DOHH2 (cell line): ENCODE measurements at regions not wholly inside any gene's neighbourhood (a gene's known extent, or its start where the extent isn't known, plus 50 kb on each side); places are given as distances from the start of the nearest gene placed in this dataset.
"Not testable (repeated sequence)": the region's sequence is repeated elsewhere in the genome, so short reads cannot be mapped to it uniquely, and the experiment has no call there.

ENCODE experiments used
- H3F3A ChIP-seq: fragments of 200-600 bp; sonication (generic), shearing (Covaris generic); 2 replicates; pipeline ENCODE4 v1.6.0; 2016; ENCODE audit warnings: antibody characterized with exemption, mild to moderate bottlenecking; ENCODE audit not compliant: control insufficient read depth, insufficient read depth
- H3K27ac ChIP-seq: fragments of 200-600 bp; sonication (generic); 2 replicates; pipeline ENCODE4 v1.5.1; 2014; ENCODE audit warnings: low read depth, mild to moderate bottlenecking, low read length, moderate library complexity
- H3K27me3 ChIP-seq: fragments of 200-600 bp; sonication (generic); 2 replicates; pipeline ENCODE4 v1.6.1; 2014; ENCODE audit warnings: mild to moderate bottlenecking, low read length, mixed read lengths; ENCODE audit not compliant: control insufficient read depth
- H3K36me3 ChIP-seq: fragments of 200-600 bp; sonication (generic); 2 replicates; pipeline ENCODE4 v1.6.1; 2014; ENCODE audit warnings: mild to moderate bottlenecking, low read length, moderate library complexity, mixed read lengths; ENCODE audit not compliant: control insufficient read depth
- H3K4me1 ChIP-seq: fragments of 200-600 bp; sonication (generic); 2 replicates; pipeline ENCODE4 v1.6.1; 2014; ENCODE audit warnings: mild to moderate bottlenecking, low read length, mixed read lengths; ENCODE audit not compliant: control insufficient read depth
- H3K4me2 ChIP-seq: fragments of 200-600 bp; sonication (generic); 2 replicates; pipeline ENCODE4 v1.6.0; 2014; ENCODE audit warnings: mild to moderate bottlenecking, low read length, moderate library complexity
- H3K4me3 ChIP-seq: fragments of 200-600 bp; sonication (generic); 2 replicates; pipeline ENCODE4 v1.5.1; 2014; ENCODE audit warnings: mild to moderate bottlenecking, low read length, mixed read lengths
- H3K79me2 ChIP-seq: fragments of 200-600 bp; sonication (generic); 2 replicates; pipeline ENCODE4 v1.6.1; 2014; ENCODE audit warnings: mild to moderate bottlenecking, low read length, mixed read lengths; ENCODE audit not compliant: control insufficient read depth
- H3K9me2 ChIP-seq: fragments of 200-600 bp; sonication (generic); replicated peaks from 2 replicates; pipeline ENCODE4 v1.6.1; 2014; ENCODE audit warnings: mild to moderate bottlenecking, low read length, mixed read lengths; ENCODE audit not compliant: control insufficient read depth
- H3K9me3 ChIP-seq: fragments of 200-600 bp; sonication (generic); 2 replicates; pipeline ENCODE4 v1.6.1; 2014; ENCODE audit warnings: antibody characterized with exemption, low read length, mixed read lengths; ENCODE audit not compliant: control insufficient read depth, insufficient read depth
- H4K20me1 ChIP-seq: fragments of 200-600 bp; sonication (generic); 2 replicates; pipeline ENCODE4 v1.6.0; 2014; ENCODE audit warnings: low read depth, mild to moderate bottlenecking, antibody characterized with exemption, low read length, moderate library complexity; ENCODE audit not compliant: control insufficient read depth, insufficient read depth
- CTCF ChIP-seq: fragments of 200-600 bp; sonication (generic); IDR thresholded peaks from one replicate; pipeline ENCODE4 v1.5.1; 2014; ENCODE audit warnings: antibody characterized with exemption, mild to moderate bottlenecking, low read depth, low read length; ENCODE audit not compliant: poor library complexity, severe bottlenecking
- EZH2phosphoT487 ChIP-seq: fragments of 200-600 bp; sonication (generic); IDR thresholded peaks from 2 replicates; pipeline ENCODE4 v1.6.1; 2017; ENCODE audit warnings: borderline replicate concordance, mild to moderate bottlenecking, antibody characterized with exemption, low read length, moderate library complexity, mixed read lengths

GRCh38 chr18:59795882-59796281, 98.7 kb upstream of the CCBE1 start:
- Histone ChIP-seq H3K9me2 (no peaks in the 10 kb centered on the region), H3K9me3 (no peaks in the 10 kb centered on the region), H3K36me3 (no peaks in the 10 kb centered on the region), H3K27ac (no peak overlapping the region), H3K4me3 (no peak overlapping the region), H3K4me1 (no peaks in the 10 kb centered on the region), H3F3A (no peaks in the 10 kb centered on the region), H4K20me1 (no peaks in the 10 kb centered on the region), H3K79me2 (no peaks in the 10 kb centered on the region), H3K27me3 (peaks cover 4% of the 10 kb centered on the region; the same call in 1 of the 2 replicates), H3K4me2 (no peak overlapping the region)
- TF ChIP-seq EZH2phosphoT487 (no peak), CTCF (no peak)

GRCh38 chr18:59792353-59792752, 95.1 kb upstream of the CCBE1 start:
- Histone ChIP-seq H3F3A (no peaks in the 10 kb centered on the region), H4K20me1 (no peaks in the 10 kb centered on the region)

GRCh38 chr18:59790346-59790936, 93.2 kb upstream of the CCBE1 start:
- not testable (repeated sequence) for H3K9me2 ChIP-seq, H3K27me3 ChIP-seq, H3K36me3 ChIP-seq, H4K20me1 ChIP-seq, H3K4me1 ChIP-seq, H3K27ac ChIP-seq, H3K4me2 ChIP-seq, H3K79me2 ChIP-seq, H3K4me3 ChIP-seq, H3K9me3 ChIP-seq, H3F3A ChIP-seq

More at GRCh38 chr18:59792353-59792752, 95.1 kb upstream of the CCBE1 start:
- Histone ChIP-seq H3K9me3 (no peaks in the 10 kb centered on the region), H3K4me2 (no peak overlapping the region), H3K36me3 (no peaks in the 10 kb centered on the region), H3K9me2 (no peaks in the 10 kb centered on the region), H3K4me1 (no peaks in the 10 kb centered on the region), H3K79me2 (no peaks in the 10 kb centered on the region), H3K27ac (no peak overlapping the region), H3K4me3 (no peak overlapping the region), H3K27me3 (peaks cover 4% of the 10 kb centered on the region; the same call in 1 of the 2 replicates)
- TF ChIP-seq CTCF (no peak), EZH2phosphoT487 (no peak)

- no peak overlapping the region for H3K4me2 ChIP-seq
- no peaks in the 10 kb centered on the region for H3K9me2 ChIP-seq
- no peak overlapping the region for H3K4me3 ChIP-seq
- H4K20me1 ChIP-seq, result no peaks in the 10 kb centered on the region
- H3K4me1 ChIP-seq, result no peaks in the 10 kb centered on the region
- peaks cover 8% of the 10 kb centered on the region for H3K27me3 ChIP-seq
- H3K9me3 ChIP-seq, result no peaks in the 10 kb centered on the region
- no peak overlapping the region for H3K27ac ChIP-seq
- TF ChIP-seq CTCF (no peak), EZH2phosphoT487 (no peak)
- H3F3A ChIP-seq, result no peaks in the 10 kb centered on the region
- H3K79me2 ChIP-seq, result no peaks in the 10 kb centered on the region
- H3K36me3 ChIP-seq, result no peaks in the 10 kb centered on the region
These were observed 91.5 kb upstream of the CCBE1 start for GRCh38 chr18:59788791-59789106.
